HG03457 (cell line): ENCODE measurements at regions not wholly inside any gene's neighbourhood (a gene's known extent, or its start where the extent isn't known, plus 50 kb on each side); places are given as distances from the start of the nearest gene placed in this dataset.
"Not testable (repeated sequence)": the region's sequence is repeated elsewhere in the genome, so short reads cannot be mapped to it uniquely, and the experiment has no call there.

Source experiments
- ATAC-seq: cut with Tn5 transposase; IDR thresholded peaks from one replicate; pipeline ENCODE4 v1.9.1; 2021; ENCODE audit warnings: moderate number of reproducible peaks; ENCODE audit not compliant: unreplicated experiment

DNA sequence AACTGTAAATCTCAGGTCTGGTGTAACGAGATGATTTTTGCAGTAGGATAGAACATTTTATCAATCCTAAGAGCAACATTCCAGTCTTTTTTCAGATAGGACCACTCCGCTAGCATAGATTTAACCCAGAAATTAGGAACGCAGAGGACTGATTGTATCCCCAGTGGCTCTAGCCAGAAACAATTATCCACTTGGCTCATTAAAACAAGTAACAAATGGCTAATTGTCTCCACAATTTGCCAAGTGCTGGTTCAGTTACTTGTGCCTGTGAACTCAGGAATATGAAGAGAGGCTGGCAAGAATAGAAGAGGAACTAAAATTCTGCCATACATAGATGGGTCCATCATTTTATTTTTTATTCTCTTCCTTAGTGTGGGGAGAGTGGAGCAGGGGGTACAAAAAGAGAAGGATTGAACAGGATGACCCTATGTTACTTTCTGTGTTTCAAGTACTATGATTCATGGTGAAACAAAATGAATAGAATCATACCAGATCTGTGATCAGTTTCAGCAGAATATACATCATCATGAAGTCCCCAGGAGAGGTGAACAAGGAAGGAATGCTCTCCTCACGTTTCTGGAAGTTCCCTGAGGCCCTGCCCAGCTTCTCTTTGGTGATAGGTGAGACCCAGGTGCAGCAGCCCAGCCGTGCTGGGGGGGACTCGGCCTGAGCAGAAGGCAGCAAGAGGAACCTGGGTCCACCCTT, 121.6 kb downstream of the ARL4C start:
- no peak for ATAC-seq

GRCh38 chr2:234374736-234375135, 122.1 kb downstream of the ARL4C start:
- ATAC-seq = no peak

DNA sequence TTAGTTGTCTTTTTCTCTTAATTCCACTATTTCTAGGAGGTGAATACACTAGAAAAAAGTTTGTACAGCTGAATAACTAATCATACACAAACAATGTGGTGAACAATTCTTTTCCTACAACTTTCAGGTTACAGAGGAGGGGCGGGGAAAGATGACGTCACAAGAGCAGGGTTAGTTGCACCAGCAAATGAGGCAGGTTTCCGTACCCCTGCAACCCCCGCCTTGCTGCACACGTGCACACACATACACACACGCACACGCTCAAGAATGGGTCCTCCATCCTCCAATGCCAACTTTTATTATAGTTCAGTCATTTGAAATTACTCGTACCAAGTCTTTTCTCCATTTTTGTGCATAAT, 122.8 kb downstream of the ARL4C start:
- ATAC-seq = no peak

GRCh38 chr2:234373481-234374149, 123.3 kb downstream of the ARL4C start:
- no peak for ATAC-seq

DNA sequence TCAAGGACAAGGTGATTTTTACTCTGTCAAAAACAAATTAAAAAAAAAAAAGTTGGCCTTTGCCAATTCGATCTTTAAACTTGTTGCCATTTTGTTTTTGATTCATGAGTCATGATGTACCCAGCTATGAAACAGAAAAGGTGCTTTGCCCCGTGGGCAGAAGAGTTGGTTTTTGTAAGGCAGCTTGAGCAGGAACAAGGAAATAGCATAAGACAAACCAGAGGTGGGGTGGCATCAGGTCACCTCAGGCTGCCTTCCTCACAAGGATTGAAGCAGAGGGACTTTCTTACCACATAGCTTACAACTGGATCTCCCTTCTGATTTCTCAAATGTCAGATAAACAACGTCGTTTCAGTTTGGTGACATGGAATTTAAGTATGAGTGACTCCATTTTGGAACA, 123.8 kb downstream of the ARL4C start:
- ATAC-seq = no peak

DNA sequence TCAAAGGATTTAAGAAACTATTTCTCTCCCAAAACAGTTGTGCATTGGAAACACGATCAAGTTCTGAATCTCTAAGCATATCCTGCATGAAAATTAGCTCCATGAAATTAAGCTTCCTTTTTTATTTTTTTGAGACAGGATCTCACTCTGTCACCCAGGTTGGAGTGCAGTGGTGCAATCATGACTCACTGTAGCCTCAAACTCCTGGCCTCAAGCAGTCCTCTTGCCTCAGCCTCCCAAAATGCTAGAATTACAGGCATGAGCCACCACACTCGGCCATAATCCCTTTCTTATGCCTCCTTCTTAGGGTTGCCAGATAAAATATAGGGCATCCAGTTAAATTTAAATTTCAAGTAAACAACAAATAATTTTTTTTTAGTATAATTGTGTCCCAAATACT, 124.4 kb downstream of the ARL4C start:
- ATAC-seq = no peak

DNA sequence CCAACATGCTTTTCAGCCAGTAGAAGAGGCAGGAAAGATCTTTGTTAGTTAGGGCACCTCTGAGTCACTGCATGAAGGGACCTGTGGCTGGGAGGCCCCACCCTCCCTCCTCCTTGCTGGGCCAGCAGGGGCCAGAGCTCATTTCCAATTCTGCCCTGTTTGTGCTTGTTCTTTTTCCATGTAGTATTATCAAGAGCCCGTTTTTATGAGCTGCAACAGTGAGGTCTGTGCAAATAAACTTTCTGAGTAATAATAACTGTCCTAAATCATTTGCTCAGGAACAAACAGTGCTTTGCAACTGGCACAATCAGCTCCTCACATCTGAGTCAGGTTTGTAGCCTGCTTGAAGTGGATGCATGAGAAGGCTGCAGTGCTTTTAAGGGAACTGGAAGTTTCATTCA, 128.0 kb downstream of the ARL4C start:
- ATAC-seq = no peak

- ATAC-seq = no peak
These were observed 130.0 kb downstream of the ARL4C start for GRCh38 chr2:234366891-234367290.

DNA sequence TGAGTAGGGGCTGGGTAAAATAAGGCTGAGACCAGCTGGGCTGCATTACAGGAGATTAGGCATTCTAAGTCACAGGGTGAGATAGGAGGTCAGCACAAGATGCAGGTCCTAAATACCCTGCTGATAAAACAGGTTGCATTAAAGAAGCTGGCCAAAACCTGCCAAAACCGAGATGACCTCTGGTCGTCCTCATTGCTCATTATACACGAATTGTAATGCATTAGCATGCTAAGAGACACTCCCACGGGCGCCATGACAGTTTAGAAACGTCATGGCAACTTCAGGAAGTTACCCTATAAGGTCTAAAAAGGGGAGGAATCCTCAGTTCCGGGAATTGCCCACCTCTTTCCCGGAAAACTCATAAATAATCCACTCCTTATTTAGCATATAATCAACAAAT, 132.2 kb downstream of the ARL4C start:
- ATAC-seq = no peak

GRCh38 chr2:234363647-234364294, 133.1 kb downstream of the ARL4C start:
- ATAC-seq = no peak

- no peak for ATAC-seq
These were observed 133.8 kb downstream of the ARL4C start for GRCh38 chr2:234363011-234363487.

DNA sequence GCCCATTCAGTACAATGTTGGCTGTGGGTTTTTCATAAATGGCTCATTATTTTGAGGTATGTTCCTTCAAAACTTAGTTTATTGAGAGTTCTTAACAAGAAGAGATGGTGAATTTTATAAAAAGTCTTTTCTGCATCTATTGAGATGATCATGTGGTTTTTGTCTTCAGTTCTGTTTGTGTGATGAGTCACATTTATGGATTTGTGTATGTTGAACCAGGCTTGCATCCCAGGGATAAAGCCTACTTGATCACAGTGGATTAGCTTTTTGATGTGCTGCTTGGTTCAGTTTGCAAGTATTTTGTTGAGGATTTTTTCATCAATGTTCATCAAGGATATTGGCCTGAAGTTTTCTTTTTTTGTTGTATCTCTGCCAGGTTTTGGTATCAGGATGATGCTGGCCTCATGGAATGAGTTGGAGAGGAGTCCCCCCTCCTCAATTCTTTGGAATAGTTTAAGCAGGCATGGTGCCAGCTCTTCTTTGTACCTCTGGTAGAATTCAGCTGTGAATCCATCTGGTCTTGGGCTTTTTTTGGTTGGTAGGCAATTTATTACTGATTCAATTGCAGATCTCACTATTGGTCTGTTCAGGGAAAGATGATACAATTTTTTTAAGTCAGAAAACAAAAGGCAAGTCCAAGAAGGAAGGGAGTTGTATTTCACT, 136.4 kb downstream of the ARL4C start:
- ATAC-seq = not testable (repeated sequence)

DNA sequence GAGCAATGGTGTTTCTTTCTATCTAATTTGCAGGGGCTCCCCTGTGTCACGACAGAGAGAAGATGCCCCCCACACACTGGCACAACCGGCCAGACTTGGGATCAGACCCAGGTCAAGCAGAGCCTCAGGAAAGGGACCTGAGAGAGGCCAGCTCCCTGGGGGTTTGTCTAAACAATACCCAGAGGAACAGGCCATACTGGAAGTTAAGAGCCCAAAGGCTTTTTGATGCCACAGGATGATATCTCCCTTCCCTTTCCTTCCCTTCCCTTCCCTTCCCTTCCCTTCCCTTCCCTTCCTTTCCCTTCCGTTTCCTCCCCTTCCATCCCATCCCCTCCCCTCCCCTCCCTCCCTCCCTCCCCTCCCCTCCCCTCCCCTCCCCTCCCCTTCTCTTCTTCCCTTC, 139.2 kb downstream of the ARL4C start:
- ATAC-seq = no peak

- no peak for ATAC-seq
These were observed 141.0 kb downstream of the ARL4C start for GRCh38 chr2:234355808-234356365.

GRCh38 chr2:234355021-234355720, 141.7 kb downstream of the ARL4C start:
- ATAC-seq = no peak

GRCh38 chr2:234352270-234352669, 144.6 kb downstream of the ARL4C start:
- ATAC-seq = no peak

- ATAC-seq = not testable (repeated sequence)
These were observed 145.0 kb downstream of the ARL4C start for GRCh38 chr2:234351866-234352265.

DNA sequence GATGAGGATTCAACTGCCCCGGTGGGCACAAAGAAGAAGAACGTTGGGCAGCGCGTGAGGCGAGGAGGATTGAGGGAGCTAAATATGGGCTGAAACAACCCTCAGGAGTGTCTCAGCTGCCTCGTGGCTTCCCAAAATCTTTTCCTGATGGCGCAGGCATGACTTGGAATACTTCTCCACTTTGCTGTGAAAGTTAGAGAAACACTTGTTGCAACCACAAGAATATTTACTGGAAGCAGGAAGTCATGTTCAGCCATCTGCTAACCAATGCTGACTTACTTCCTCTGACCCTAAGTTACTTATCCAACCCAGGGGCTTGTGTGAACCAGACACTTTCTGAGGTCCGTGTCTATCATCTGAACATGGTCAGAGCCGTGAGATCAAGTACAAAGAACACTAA, 148.8 kb downstream of the ARL4C start:
- no peak for ATAC-seq

DNA sequence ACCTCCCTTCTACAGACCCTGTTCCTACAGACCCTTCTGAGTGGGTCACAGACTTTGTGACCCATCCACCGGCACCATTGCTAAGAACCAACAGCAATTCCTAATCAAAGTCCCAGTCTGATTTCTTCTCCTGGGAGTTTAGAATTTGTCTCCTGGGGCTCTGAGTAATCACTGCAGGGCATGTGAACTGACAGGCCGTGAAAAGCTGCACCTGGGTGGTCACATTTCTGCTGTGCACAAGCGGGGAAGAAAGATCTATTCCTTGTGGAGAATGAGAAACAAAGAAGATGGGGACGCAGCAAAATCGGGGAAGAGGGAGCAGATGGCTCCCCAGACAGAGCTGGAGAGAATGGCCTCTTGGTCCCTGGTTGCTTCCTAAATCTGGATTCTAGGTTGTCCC, 151.0 kb downstream of the ARL4C start:
- no peak for ATAC-seq

DNA sequence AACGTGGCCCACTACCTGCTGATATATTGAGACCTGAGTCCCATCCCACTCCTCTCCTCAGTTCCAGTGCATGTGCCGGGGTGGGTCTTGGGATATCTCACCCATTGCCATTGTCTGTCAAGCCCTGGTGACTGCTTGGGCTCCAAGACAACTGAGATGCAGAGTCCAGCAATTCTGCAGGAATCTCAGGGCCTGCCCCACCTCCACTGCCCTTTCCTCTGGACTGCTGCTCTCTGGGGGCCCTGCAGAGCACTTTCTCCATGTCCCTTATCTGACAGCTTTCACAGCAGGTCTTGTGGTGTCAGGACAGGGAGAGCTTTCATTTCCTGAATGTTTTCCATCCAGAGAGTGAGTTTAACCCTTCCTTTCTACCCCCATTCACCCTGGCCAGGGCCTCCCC, 152.9 kb downstream of the ARL4C start:
- no peak for ATAC-seq

GRCh38 chr2:234343372-234343771, 153.5 kb downstream of the ARL4C start:
- ATAC-seq = no peak
